Spleen (tissue), 7 donors: ENCODE measurements at regions not wholly inside any gene's neighbourhood (a gene's known extent, or its start where the extent isn't known, plus 50 kb on each side); places are given as distances from the start of the nearest gene placed in this dataset.

Experiments
- CTCF ChIP-seq, 11 experiments: fragments of 200-600 bp in 7 of 11; fragments of 450-650 bp in 4 of 11; sonication (generic) in 4 of 11; IDR thresholded peaks in 8 of 11; conservative IDR thresholded peaks in 3 of 11; 1 replicate in 7 of 11; 2 replicates in 4 of 11; pipeline versions ENCODE4 v1.4.0 to v1.8.0; 2016 to 2021; ENCODE audit warnings: antibody characterized with exemption in 11 of 11, inconsistent platforms in 4 of 11, mild to moderate bottlenecking in 1 of 11
- POLR2A ChIP-seq, 3 donors: fragments of 450-650 bp; IDR thresholded peaks; one replicate each; pipeline ENCODE4 v1.5.1; 2017; ENCODE audit warnings: antibody characterized with exemption in 3 of 3, mild to moderate bottlenecking in 1 of 3
- POLR2AphosphoS5 ChIP-seq, 3 donors: sonication (generic); formaldehyde crosslinking; IDR thresholded peaks; one replicate each; pipeline ENCODE4 v1.5.1; 2017; ENCODE audit warnings: antibody characterized with exemption in 3 of 3
- donor health status: DM: no; HTN: no; CAD: no; lungs with moderate emphysema.
- donor health status: DM: no; HTN: no; CAD: no.
- donor health status: DM: no; HTN: no; CAD: no.

- no peak for TF ChIP-seq CTCF (IDR thresholded peaks at IDR 0.05 in 8 of 11, conservative IDR thresholded peaks at IDR 0.05 in 3 of 11)
- no peak for TF ChIP-seq POLR2AphosphoS5 (IDR thresholded peaks at IDR 0.05)
- no peak for TF ChIP-seq POLR2A (IDR thresholded peaks at IDR 0.05)
These were observed 838.6 kb downstream of the RPS29 start for GRCh38 chr14:48747561-48748089.
